ENCODE measurements at regions not wholly inside any gene's neighbourhood (a gene's known extent, or its start where the extent isn't known, plus 50 kb on each side); places are given as distances from the start of the nearest gene placed in this dataset.
"Not testable (repeated sequence)": the region's sequence is repeated elsewhere in the genome, so short reads cannot be mapped to it uniquely, and the experiment has no call there.

DNA sequence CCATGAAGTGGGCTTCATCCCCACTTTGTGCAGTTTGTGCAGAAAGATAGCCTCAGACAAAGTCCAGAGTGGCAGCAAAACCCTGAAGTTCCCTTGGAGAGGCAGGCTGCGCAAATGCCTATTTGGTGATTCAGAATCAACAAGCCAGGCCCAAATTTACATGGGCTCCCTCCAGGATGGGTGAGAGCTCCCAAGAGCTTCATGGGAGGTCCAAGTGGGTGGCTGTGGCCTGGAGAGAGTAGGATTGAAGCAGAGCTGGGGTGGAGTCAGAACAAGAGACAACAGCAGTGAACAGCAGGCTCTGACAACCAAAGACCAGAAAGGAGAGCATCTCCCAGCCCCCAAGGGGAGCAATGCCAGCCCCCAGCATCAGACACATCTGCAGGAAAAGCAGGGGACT, 277.4 kb downstream of the ANAPC1 start:
- not testable (repeated sequence) for H3K79me2 ChIP-seq (ENCODE audit: control insufficient read depth, insufficient read depth, low read length); DNase-seq (ENCODE audit: low read depth in 2 of 2); H3K27ac ChIP-seq (ENCODE audit: insufficient read depth, low read length)

DNA sequence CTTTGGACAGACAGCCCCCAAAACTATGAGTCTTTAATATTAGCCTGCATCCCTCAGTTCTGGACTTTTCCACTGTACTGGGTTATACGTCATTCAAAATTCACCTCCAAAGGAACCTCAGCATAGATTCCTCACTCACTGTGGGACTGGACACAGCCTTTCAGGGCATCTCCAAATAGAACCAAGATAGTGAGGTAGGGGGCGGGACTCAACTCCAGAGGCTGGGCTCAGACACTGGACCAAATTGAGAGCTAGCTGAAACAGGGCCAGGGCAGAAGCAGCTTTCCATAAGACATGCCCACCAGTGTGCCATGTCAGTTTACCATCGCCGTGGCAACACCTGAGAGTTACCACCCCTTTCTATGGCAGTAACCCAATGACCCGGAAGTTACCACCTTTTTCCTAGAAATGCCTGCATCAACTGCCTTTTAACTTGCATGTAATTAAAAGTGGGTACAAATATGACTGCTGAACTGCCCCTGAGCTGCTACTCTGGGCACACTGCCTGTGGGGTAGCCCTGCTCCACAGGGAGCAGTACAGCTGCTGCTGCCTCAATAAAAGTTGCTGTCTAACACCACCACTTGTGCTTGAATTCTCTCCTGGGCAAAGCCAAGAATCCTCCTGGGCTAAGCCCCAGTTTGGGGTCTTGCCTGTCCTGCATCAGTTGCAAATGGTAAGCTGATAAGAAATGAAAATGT, 274.7 kb downstream of the ANAPC1 start:
- not testable (repeated sequence) for H2AFZ ChIP-seq (ENCODE audit: low read length); H4K20me1 ChIP-seq (ENCODE audit: control insufficient read depth, extremely low read depth, insufficient read depth, low read length); H3K4me1 ChIP-seq (ENCODE audit: control insufficient read depth, extremely low read depth, insufficient read depth, low read length); H3K79me2 ChIP-seq (ENCODE audit: control insufficient read depth, insufficient read depth, low read length); H3K27me3 ChIP-seq (ENCODE audit: control insufficient read depth, insufficient read depth, low read length); DNase-seq (ENCODE audit: low read depth in 2 of 2); H3K9ac ChIP-seq (ENCODE audit: insufficient read depth, low read length); H3K27ac ChIP-seq (ENCODE audit: insufficient read depth, low read length); H3K4me3 ChIP-seq (replicated peaks in 1 of 4; ENCODE audit: control extremely low read depth in 1 of 4, insufficient read depth in 1 of 4, low read depth in 3 of 4, low read length in 4 of 4); H3K36me3 ChIP-seq (ENCODE audit: control insufficient read depth, insufficient read depth, low read length); H3K4me2 ChIP-seq (ENCODE audit: extremely low read depth, insufficient read depth, low read length); H3K9me3 ChIP-seq (ENCODE audit: control insufficient read depth, insufficient read depth, low read depth, low read length)

More for the DNA sequence above, 277.4 kb downstream of the ANAPC1 start:
- H3K4me1 ChIP-seq (ENCODE audit: control insufficient read depth, extremely low read depth, insufficient read depth, low read length); H4K20me1 ChIP-seq (ENCODE audit: control insufficient read depth, extremely low read depth, insufficient read depth, low read length); H3K27me3 ChIP-seq (ENCODE audit: control insufficient read depth, insufficient read depth, low read length); H3K4me3 ChIP-seq (replicated peaks in 1 of 4; ENCODE audit: control extremely low read depth in 1 of 4, insufficient read depth in 1 of 4, low read depth in 3 of 4, low read length in 4 of 4); H3K4me2 ChIP-seq (ENCODE audit: extremely low read depth, insufficient read depth, low read length); H2AFZ ChIP-seq (ENCODE audit: low read length); H3K9ac ChIP-seq (ENCODE audit: insufficient read depth, low read length); H3K36me3 ChIP-seq (ENCODE audit: control insufficient read depth, insufficient read depth, low read length); H3K9me3 ChIP-seq (ENCODE audit: control insufficient read depth, insufficient read depth, low read depth, low read length): not testable (repeated sequence)

DNA sequence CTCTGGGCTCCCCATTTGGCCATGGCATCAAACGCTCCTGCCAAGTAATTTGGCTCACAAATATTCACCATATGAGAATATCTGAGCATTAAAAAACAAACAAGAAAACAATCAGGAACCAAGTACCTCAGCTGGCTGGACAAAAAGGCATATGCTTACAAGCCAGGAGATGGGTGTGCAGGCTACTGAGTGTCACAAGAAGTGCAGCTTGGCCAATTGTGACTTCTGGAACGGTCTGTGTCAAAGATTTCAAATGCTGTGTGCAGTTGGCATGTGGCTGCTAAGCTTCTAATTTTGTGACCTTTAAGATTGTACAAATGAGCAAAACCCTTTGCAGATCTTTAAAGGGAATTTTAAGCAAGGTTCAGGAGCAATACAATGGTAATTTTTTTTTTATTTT, 274.0 kb downstream of the ANAPC1 start:
- H3K9me3 ChIP-seq (ENCODE audit: control insufficient read depth, insufficient read depth, low read depth, low read length); H3K27me3 ChIP-seq (ENCODE audit: control insufficient read depth, insufficient read depth, low read length); H3K36me3 ChIP-seq (ENCODE audit: control insufficient read depth, insufficient read depth, low read length); H3K4me2 ChIP-seq (ENCODE audit: extremely low read depth, insufficient read depth, low read length); DNase-seq (ENCODE audit: low read depth in 2 of 2); H3K9ac ChIP-seq (ENCODE audit: insufficient read depth, low read length); H3K4me3 ChIP-seq (replicated peaks in 1 of 4; ENCODE audit: control extremely low read depth in 1 of 4, insufficient read depth in 1 of 4, low read depth in 3 of 4, low read length in 4 of 4); H3K4me1 ChIP-seq (ENCODE audit: control insufficient read depth, extremely low read depth, insufficient read depth, low read length); H3K79me2 ChIP-seq (ENCODE audit: control insufficient read depth, insufficient read depth, low read length); H3K27ac ChIP-seq (ENCODE audit: insufficient read depth, low read length); H4K20me1 ChIP-seq (ENCODE audit: control insufficient read depth, extremely low read depth, insufficient read depth, low read length); H2AFZ ChIP-seq (ENCODE audit: low read length): not testable (repeated sequence)

DNA sequence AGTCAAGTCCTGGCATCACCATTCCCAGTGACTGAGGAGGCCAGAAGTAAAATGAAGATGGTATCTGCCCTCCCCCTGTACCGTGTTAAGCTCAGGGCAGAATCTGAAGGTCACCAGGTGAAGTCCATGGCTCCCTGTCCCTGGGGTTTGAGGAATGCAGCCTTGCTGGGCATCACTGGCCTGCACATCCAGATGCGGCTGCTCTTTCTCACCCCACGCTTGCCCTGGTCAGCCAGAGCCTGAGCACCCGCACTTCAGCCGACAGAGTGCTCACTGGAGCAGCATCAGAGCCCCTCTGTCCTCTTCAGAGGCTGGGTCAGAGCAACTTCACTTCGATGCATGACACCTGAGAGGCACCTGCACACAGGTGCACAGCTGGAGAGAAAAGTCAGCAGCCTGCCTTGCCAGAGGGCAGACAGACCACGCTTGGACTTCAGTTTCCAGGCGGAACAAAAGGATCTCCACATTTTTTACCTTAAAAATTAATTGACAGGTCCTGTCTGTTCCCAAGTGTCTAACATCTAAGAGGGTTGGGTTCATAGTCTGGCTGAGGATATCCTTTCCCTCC, 267.3 kb downstream of the ANAPC1 start:
- DNase-seq (ENCODE audit: low read depth in 2 of 2) = no peak
- H3K4me3 ChIP-seq (replicated peaks in 1 of 4; ENCODE audit: control extremely low read depth in 1 of 4, insufficient read depth in 1 of 4, low read depth in 3 of 4, low read length in 4 of 4) = no peak overlapping the region
- H3K9ac ChIP-seq (ENCODE audit: insufficient read depth, low read length) = no peak overlapping the region
- TF ChIP-seq EZH2 (IDR thresholded peaks at IDR 0.05; ENCODE audit: low read length, missing control alignments) = no peak
- TF ChIP-seq, protein P1, sequence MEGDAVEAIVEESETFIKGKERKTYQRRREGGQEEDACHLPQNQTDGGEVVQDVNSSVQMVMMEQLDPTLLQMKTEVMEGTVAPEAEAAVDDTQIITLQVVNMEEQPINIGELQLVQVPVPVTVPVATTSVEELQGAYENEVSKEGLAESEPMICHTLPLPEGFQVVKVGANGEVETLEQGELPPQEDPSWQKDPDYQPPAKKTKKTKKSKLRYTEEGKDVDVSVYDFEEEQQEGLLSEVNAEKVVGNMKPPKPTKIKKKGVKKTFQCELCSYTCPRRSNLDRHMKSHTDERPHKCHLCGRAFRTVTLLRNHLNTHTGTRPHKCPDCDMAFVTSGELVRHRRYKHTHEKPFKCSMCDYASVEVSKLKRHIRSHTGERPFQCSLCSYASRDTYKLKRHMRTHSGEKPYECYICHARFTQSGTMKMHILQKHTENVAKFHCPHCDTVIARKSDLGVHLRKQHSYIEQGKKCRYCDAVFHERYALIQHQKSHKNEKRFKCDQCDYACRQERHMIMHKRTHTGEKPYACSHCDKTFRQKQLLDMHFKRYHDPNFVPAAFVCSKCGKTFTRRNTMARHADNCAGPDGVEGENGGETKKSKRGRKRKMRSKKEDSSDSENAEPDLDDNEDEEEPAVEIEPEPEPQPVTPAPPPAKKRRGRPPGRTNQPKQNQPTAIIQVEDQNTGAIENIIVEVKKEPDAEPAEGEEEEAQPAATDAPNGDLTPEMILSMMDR (conservative IDR thresholded peaks at IDR 0.05 in 1 of 2, IDR thresholded peaks at IDR 0.05 in 1 of 2; ENCODE audit: low read depth in 1 of 2, low read length in 2 of 2) = no peak
- H3K27ac ChIP-seq (ENCODE audit: insufficient read depth, low read length) = no peak overlapping the region
- H4K20me1 ChIP-seq (ENCODE audit: control insufficient read depth, extremely low read depth, insufficient read depth, low read length) = no peaks in the 10 kb centered on the region
- no peak overlapping the region for H2AFZ ChIP-seq (ENCODE audit: low read length)
- no peak overlapping the region for H3K4me2 ChIP-seq (ENCODE audit: extremely low read depth, insufficient read depth, low read length)
- peaks cover 2% of the 10 kb centered on the region for H3K27me3 ChIP-seq (ENCODE audit: control insufficient read depth, insufficient read depth, low read length)
- H3K36me3 ChIP-seq (ENCODE audit: control insufficient read depth, insufficient read depth, low read length) = no peaks in the 10 kb centered on the region
- peaks cover 8% of the 10 kb centered on the region for H3K4me1 ChIP-seq (ENCODE audit: control insufficient read depth, extremely low read depth, insufficient read depth, low read length)
- H3K9me3 ChIP-seq (ENCODE audit: control insufficient read depth, insufficient read depth, low read depth, low read length) = no peaks in the 10 kb centered on the region
- H3K79me2 ChIP-seq (ENCODE audit: control insufficient read depth, insufficient read depth, low read length) = no peaks in the 10 kb centered on the region
